ENCODE measurements at regions not wholly inside any gene's neighbourhood (a gene's known extent, or its start where the extent isn't known, plus 50 kb on each side); places are given as distances from the start of the nearest gene placed in this dataset.

DNA sequence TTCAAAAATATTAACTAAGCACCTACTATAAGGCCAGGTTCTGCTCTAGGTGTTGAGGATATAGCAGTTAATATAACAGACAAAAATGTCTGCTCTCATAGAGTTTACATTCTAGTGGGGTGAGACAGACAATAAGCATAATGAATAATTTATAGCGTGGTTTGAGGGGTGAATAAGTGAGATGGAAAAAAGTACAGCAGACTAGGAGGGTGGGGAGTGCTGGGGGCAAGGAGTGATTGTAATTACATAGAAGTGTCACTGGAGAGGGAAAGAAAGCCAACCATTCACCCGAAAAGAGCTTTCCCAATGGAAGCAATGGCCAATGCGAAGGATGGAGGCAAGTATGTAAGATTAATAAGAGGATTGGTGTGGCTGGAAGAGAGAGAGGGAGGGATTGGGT, 552.9 kb upstream of the KCNMB2 start (continued):
- TF ChIP-seq KDM1A (IDR thresholded peaks at IDR 0.05; ENCODE audit: borderline replicate concordance, low read length) = no peak
- no peak for TF ChIP-seq EZH2 (IDR thresholded peaks at IDR 0.05; ENCODE audit: low read depth, low read length, severe bottlenecking)
